GM21360 (cell line): ENCODE measurements at regions not wholly inside any gene's neighbourhood (a gene's known extent, or its start where the extent isn't known, plus 50 kb on each side); places are given as distances from the start of the nearest gene placed in this dataset.
"Not testable (repeated sequence)": the region's sequence is repeated elsewhere in the genome, so short reads cannot be mapped to it uniquely, and the experiment has no call there.

Experiments used
- ATAC-seq: cut with Tn5 transposase; IDR thresholded peaks from one replicate; pipeline ENCODE4 v1.9.1; 2021; ENCODE audit warnings: mild to moderate bottlenecking, moderate library complexity; ENCODE audit not compliant: unreplicated experiment

DNA sequence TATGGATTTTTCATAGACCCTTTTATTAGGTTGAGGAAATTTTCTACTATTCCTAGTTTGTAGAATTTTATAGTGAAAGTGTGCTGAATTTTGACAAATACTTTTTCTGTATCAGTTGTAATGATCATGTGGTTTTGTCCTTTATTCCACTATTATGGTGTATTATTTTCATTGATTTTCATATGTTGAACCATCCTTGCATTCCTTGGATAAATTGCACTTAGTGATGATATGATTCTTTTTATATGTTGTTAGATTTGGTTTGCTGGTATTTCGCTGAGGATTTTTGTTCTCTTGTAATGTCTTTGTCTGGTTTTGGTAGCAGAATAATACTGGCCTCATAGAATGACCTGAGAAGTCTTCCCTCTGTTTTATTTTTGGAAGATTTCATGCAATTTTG lies 140.6 kb upstream of the CDK6 start:
- ATAC-seq = no peak

DNA sequence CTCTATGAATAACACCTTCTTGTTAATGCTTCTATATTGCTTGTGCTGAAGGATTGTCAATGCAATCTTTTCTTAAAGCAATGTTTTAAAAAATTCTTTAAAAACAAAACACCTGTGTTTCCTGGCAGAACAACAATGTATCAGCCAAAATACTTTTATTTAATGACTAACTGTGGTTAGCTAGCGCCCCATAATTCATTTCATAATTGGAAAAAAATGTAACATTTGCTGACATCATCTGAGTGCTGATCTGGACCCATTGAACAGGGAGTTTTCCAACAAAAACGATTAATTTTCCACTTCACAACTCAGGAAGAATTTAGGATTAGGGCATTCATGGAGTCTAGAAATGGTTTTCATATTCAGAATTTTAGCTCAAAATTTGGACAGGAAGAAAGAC lies 137.6 kb upstream of the CDK6 start:
- no peak for ATAC-seq

DNA sequence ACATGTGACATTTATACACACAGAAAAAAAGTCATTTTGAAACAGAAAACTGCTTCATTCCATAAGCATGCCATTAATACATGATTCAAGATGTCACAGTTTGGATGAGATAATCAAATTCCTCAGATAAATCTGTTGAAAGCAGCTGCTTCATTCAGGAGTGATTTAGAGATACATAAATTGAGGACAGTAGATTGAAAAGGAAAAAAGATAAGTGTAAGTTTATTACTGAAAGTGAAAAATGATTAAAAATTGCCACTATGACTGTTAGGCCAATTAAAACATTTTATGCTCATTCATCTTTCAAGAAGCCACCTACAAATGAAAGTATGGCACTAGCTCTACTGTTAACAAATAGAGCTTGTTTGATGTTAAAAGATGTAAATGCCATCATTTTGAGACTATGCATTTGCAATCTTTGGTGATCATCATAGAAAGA lies 136.9 kb upstream of the CDK6 start:
- ATAC-seq = no peak

DNA sequence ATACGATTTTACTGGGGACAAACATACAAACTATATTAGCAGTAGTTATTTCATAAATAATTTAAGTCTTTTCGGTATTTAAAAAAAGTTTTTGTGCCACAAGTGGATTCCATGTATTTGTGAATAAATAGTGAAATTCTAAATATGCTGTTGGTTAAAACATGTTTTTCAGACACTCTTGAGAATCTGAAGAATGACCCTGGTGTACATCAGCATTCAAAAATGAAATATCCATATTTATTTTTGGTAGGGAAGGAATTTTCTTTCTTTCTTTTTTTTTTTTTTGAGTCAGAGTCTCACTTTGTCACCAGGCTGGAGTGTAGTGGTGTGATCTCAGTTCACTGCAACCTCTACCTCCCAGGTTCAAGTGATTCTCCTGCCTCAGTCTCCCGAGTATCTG lies 136.1 kb upstream of the CDK6 start:
- ATAC-seq = no peak

DNA sequence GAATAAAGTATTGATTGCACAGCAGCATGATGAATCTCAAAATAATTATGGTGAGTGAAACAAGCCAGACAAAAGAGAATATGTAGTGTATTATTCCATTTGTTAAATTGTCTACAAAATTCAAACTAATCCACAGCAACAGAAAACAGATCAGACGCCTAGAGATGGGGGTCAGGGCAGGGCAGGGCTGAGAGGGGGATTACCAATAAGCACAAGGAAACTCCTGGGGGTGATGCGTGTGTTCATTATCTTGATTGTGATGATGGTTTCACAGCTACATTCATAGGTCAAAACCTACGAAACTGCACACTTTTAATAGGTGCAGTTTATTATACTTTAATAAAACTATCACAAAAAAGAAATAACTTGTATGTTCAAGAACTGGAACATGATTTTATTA lies 132.7 kb upstream of the CDK6 start:
- ATAC-seq = no peak

DNA sequence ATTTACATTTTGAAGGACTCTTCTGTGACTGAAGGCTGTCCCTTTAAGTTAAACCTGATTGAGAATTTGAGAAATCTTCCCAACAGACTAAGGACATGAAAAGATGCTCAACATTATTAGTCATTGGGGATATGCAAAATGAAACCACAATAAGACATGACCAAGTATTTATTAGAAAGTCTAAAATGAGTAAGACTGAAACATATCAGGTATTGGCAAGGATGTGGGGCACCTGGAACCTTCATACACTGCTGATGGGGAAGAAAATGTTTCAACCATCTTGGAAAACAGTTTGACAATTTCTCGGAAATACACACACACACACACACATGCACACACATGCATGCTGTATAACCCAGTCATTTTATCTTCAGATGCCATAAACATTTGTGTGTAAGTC lies 132.1 kb upstream of the CDK6 start:
- ATAC-seq = peak; percentile 70

DNA sequence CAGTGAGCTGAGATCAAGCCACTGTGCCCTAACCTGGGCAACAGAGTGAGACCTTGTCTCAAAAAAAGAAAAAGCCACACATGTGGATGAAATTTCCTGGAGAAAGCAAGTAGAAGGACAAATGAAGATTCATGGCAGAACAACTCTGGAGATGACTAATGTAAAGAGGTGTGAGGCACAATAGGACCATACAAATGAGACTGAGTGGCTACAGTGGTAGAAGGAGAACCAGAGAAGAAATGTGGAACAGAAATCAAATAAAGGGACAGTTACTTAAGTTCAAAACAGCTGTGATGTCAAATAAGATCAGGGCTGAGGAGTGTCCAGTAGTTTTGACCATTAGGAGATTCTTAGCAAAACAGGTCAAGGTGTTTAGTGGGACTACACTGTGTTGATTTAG lies 130.9 kb upstream of the CDK6 start:
- no peak for ATAC-seq

DNA sequence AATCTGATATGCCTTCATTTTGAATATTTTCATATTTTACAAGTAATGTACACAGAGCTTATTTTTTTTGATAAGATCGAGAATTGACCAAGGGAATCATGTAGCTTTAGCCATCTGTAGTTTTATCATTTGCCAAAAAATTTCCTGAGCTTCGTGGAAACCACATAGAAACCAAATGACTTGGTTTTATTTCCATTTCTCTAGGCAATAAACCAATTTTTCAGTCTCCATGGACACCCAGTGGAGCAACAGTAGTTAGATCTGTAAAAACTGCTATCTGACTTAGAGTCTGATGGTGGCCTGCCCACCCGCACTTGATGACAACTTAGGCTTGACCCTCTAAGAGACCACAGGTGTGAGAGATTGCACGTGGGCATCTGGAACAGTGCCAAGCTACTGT lies 127.8 kb upstream of the CDK6 start:
- ATAC-seq = no peak

DNA sequence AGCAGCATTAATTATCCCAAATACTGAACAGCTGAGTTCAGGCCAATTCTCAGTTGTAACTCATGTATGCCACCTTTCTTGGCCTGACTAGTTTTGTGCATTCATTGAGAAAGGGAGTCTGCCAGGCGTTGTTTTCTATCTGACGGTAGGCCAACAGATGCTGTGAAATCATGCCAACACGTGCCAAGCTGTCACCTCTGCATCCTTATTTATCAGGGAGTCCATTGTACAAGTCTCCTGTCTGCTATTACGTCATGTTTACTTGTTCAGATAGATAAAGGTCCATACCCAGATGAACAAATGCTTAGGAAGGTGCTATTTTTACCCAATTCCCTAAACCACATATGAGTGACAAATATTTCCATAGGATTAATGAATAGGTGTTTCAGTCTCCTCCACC lies 127.2 kb upstream of the CDK6 start:
- ATAC-seq = no peak

DNA sequence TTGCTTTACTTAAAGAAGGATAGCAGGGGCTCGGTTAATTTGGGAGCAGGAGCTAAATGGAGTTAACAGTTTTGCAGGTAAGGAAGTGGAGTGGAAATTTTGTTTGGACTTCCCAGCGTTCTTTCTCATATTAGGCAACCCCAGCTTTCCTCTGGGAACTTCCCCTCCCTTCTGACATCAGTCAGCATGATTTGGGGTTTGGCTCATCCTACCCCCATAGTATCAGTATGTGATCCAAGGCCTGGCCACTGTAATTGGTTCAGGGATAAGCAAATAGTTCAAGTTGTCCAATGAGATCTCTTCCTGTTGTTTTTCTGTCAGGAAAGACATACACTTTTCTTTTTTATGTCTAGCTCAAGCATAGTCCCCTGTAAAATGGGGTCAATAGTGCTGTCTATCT lies 125.6 kb upstream of the CDK6 start:
- no peak for ATAC-seq

DNA sequence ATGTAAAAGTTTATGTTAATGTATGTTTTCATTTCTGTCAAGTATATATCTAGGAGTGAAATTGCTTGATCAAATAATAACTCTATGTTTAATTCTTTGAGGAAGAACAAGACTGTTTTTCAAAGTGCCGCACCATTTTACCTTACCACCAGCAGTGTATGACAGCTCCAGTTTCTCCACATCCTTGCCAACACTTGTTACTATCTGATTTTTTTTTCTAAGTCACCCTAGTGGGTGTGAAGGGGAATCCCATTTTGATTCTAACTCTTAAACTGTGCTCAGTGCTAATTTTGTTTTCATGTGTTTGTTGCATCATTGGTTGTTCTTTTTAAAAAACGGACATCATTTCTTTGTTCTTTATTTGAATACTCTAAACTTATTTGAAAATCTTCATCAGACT lies 120.2 kb upstream of the CDK6 start:
- ATAC-seq = no peak

DNA sequence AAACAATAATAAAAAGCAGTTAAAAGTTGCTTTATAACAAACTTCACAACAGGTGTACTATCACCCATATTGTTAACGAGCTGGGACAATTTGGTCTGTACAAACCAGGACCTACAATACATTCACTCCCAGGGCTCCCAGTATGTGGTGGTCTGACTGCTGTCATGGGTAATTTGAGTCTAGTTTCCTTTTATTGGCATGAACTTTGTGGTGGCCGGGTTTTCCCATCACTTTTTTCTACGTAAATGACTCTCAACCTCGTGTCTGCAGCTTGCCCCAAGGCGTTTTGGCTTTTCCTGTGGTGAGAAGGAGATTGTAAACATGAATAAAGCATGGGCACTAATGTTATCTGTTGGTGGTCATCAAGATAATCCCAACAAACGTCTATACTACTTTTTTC lies 118.7 kb upstream of the CDK6 start:
- no peak for ATAC-seq

DNA sequence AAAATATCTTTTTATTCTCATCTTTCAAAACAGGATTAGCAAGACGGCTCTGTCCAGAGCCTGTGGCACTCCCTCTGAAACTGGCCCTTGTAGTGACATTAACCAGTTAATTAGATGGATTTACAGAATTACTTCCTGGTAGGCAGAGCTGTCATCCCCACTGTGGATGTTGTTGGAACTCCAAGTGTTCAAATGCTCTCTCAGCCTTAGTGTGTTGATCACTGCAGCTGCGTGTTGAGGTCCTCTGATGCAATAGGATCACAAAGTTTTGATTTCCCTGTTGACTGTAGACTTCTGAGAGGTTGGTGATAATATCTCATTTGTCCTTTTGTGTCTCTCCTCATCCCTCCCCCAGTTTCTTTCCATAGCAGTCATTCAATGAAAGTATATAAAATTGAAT lies 117.3 kb upstream of the CDK6 start:
- ATAC-seq = no peak

DNA sequence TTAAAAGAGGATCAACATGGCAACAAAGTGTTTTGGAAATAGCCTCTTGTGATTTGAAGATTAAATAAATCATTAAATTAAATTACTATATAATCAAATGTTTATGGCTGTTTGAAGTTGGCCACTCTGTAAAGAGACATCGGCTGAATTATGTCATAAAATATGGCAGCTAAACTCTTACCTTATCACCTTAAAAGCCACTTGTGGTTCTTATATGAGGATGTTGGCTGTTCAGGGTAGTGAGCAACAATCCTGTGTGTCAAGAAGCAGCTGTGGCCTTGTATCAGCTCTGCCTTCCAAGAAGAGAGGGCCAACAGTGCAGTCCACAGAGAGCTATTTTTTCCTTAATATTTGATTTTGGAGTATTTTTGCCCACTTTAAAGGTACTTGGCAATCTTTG lies 113.4 kb upstream of the CDK6 start:
- ATAC-seq = no peak

DNA sequence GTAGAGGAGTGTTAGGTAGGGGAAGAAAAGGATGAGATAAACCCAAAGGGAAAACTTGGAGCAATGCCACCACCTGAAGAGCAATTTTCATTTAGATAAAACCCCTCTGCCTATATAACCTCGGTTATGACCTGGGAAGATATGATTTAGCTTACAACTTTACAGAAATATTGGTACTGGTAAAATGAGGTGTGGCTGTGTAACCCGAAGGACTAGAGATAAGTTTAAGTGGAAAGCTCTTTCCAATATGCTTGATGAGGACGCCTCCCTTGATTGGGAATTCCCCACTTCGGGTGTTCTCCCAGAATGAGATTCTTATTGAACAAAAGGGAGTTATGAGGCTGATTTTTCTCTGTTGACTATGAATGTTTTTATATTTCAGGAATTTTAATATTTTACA lies 109.5 kb upstream of the CDK6 start:
- no peak for ATAC-seq

DNA sequence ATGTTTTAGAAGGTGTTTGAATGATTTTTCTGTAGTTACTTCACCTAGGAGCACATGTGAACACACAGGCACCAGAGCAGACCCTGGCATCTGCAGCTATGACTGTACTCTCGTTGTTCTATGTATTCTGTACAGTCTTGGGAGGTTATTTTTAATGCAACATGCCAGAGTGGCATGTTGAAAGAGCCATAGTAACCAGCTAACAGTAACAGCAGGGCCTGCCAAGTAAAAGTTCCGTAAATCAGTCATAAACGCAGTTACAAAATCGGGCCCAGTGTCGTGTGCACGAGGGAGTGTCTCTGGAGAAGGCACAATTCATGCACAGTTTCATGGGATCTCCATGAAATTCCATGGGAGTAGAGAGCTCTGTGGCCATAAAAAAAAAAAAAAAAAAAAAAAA lies 108.3 kb upstream of the CDK6 start:
- ATAC-seq = no peak

DNA sequence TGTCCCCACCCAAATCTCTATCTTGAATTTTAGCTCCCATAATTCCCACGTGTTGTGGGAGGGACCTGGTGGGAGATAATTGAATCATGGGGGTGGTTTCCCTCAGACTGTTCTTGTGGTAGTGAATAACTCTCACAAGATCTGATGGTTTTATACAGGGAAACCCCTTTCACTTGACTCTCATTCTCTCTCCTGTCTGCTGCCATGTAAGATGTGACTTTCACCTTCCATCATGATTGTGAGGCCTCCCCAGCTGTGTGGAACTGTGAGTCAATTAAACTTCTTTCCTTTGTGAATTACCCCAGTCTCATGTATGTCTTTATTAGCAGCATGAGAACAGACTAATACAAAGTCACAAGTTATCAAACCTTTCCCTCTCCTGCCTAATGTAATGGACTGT lies 106.3 kb upstream of the CDK6 start:
- not testable (repeated sequence) for ATAC-seq

DNA sequence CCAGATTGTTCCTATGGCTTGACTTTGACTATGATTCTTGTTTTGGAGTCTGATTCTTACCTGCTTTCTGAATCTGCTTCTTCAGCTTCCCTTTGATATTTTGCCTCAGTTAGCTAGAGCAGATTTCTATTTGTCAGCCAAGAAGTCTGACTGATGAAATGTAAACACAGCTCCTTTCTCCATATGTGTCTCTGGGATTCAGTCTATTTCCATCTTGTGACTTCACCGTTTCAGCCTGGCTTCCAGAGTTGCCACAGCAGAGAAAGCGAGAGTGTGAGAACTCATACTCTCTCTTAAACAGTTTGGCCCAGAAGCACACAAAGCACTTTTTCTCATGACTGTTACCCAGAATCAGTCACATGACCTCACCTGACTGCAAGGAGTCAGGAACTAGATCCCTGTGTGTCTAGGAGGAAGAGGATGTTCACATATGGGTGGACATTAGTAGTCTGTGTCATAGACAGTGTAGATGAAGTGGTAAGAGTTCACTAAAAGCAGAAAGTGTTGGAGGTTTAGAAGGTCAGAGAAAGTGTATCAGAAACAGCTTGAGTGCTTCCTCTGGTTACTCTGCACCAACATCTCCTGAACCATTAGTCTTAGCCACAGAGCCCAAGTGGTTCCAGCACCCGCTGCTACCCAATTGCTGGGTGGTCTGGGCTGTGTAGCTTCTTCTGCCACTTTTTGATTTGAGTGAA lies 103.4 kb upstream of the CDK6 start:
- no peak for ATAC-seq

DNA sequence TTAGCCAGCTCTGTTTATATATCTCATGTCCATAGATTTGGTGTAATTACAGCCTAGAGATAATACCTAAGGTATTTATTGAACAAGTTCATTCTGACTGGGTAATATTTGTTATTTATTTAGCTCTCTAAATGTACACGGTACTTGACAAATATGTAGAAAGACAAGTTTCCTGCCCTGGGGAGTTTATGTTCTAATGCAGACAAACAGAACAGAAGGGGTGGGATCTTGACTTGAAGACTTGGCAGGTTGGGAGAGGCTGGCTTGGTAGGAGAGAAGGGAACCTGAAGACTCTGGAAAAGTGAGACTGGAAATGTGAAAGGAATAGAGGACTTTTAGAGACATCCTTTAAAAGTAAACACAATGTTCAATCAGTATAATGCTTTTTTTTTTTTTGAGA lies 97.7 kb upstream of the CDK6 start:
- no peak for ATAC-seq

DNA sequence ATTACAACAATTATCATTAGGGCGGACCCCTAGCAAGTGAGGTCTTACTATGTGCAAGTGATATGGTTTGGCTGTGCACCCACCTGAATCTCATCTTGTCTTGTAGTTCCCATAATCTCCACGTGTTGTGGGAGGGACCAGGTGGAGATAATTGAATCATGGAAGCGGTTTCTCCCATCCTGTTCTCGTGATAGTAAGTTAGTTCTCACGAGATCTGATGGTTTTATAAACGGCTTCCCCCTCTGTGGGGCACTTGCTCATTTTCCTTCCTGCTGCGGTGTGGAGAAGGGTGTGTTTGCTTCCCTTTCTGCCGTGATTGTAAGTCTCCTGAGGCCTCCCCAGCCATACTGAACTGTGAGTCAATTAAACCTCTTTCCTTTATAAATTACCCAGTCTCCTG lies 96.1 kb upstream of the CDK6 start:
- no peak for ATAC-seq

DNA sequence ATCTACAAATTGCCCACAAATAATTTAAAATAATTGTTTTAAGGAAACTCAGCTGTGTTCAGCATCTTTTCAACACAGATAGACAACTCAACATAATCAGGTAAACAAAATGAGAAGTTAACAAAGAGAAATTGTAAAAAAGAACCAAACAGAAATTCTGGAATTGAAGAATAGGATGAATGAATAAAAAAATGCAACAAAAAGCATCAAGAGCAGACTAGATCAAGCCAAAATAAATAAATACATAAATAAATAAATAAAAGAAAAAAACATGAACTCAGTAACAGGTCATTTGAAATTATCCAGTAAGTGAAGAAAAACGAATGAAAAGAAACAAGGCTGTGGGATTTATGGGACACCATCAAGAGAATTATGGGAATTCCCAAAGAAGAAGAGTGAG lies 94.0 kb upstream of the CDK6 start:
- no peak for ATAC-seq

DNA sequence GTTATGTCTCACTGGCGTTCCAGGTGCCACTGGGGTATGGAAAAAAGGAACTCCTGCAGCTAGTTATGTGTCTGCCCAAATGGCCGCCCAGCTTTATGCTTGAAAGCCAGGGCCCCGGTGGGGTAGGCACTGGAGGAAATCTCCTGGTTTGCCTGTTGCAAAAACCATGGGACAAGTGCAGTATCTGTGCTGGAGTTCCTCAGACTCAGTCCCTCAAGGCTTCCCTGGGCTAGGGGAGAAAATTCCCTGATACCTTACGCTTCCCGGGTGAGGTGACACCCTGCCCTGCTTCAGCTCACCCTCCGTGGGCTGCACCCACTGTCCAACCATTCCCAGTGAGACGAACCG lies 90.3 kb upstream of the CDK6 start:
- ATAC-seq = no peak

DNA sequence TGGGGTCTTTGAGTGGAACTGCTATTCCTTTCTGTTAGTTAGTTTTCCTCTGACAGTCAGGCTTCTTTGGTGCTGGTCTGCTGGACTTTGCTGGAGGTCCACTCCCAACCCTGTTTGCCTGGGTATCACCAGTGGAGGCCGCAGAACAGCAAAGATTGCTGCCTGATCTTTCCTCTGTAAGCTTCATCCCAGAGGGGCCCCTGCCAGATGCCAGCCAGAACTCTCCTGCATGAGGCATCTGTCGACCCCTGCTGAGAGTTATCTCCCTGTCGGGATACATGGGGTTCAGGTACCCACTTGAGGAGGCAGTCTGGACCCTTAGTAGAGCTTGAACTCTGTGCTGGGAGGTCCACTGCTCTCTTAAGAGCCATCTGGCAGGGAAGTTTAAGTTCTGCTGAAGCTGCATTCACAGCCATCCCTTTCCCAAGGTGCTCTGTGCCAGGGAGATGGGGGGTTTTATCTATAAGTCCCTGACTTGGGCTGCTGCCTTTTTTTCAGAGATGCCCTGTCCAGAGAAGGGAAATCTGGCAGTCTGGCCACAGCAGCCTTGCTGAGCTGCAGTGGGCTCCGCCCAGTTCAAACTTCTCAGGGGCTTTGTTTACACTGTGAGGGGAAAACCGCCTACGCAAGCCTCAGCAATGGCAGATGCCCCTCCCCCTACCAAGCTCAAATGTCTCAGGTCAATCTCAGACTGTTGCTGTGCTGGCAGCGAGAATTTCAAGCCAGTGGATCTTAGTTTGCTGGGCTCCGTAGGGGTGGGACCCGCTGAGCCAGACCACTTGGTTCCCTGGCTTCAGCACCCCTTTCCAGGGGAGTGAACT lies 89.7 kb upstream of the CDK6 start:
- no peak for ATAC-seq
